Pancreas (tissue), 10 donors: ENCODE measurements at regions not wholly inside any gene's neighbourhood (a gene's known extent, or its start where the extent isn't known, plus 50 kb on each side); places are given as distances from the start of the nearest gene placed in this dataset.
A peak's percentile ranks its signal among the peaks of the same experiment; 100 is the strongest.

Experiments
- ATAC-seq, 4 donors: fragments of 200-7000 bp; cut with Tn5 transposase; one replicate each; pipeline versions ENCODE4 v1.8.0 to v1.9.1; 2020; ENCODE audit warnings: mild to moderate bottlenecking in 4 of 4, moderate library complexity in 4 of 4
- DNase-seq, 6 donors: peaks; one replicate each; pipeline ENCODE4 v3.0.0-alpha.2; 2020
- FAIRE-seq: peaks from 2 replicates; lab custom pipeline; 2012; peaks lifted over from hg19 to GRCh38; lab: Jason Lieb, UNC
- H3K27ac ChIP-seq, 4 donors: fragments of 200-600 bp; sonication (generic); 1 replicate in 3 of 4; 2 replicates in 1 of 4; pipeline versions ENCODE4 v1.5.0 to v1.8.0; 2020
- H3K27me3 ChIP-seq, 4 donors: fragments of 200-600 bp; one replicate each; pipeline ENCODE4 v1.8.0; 2021
- H3K36me3 ChIP-seq, 3 donors: fragments of 200-600 bp; sonication (generic) in 1 of 3; one replicate each; pipeline versions ENCODE4 v1.5.0 to v1.8.0; 2020 to 2021
- H3K4me1 ChIP-seq, 3 donors: fragments of 200-600 bp; one replicate each; pipeline ENCODE4 v1.8.0; 2021
- H3K4me3 ChIP-seq, 4 donors: fragments of 200-600 bp; sonication (generic) in 2 of 4; one replicate each; pipeline versions ENCODE4 v1.5.0 to v1.8.0; 2020 to 2021
- H3K9me3 ChIP-seq, 4 donors: fragments of 200-600 bp; one replicate each; pipeline ENCODE4 v1.8.0; 2021
- CTCF ChIP-seq, 4 donors: fragments of 200-600 bp; sonication (generic) in 3 of 4; IDR thresholded peaks; one replicate each; pipeline versions ENCODE4 v1.5.0 to v1.8.0; 2021; ENCODE audit warnings: antibody characterized with exemption in 4 of 4
- WGBS, 2 donors: extraction: QIAGEN DNeasy Blood & Tissue Kit; methylation state at CpG; one replicate each; pipeline ENCODE4 v1.1.7; 2013; 5-methylcytosine and 5-hydroxymethylcytosine counted together
- intact Hi-C, 3 donors: fragments of 100-400 bp; cut with DNase I; formaldehyde crosslinking; loops; one replicate each; pipeline versions ENCODE4 v1.11.1 to v1.14.2; 2022
- donor health status: healthy with polysubstance abuse.
- donor health status: DM: no; HTN: no; CAD: no; lungs with moderate emphysema.
- donor health status: DM: no; HTN: no; CAD: no.
- donor health status: control.
- donor health status: control.
- donor health status: Bipolar disorder and iron deficiency.
- donor health status: DM: yes; HTN: yes; CAD: no.
- donor health status: DM: no; HTN: no; CAD: no.
- donor health status: DM: no; HTN: no; CAD: no.
- donor health status: DM: yes; HTN: yes; CAD: no.

DNA sequence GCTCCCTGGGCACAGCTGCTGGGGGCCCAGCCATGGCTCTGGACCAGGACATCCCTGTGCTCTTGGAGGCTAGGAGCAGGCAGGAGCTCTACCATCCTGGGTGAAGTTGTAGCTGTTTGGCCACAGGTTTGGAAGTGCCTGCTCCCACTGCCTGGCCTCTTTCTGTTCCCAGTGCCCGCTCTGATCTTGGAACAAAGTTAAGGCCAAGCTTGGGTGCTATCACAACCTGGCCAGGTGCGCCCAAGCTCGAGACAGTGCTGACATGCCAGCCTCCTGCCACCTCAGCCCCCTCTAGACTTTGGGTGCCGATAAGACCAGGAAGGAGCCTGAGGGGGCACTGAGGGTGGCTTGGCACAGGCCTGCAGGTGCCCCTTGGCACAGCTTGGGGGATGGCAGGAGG is 686.1 kb upstream of the AADAT start:
- no peaks in the 10 kb centered on the region for H3K36me3 ChIP-seq
- DNase-seq: peak in 1 of 6 donors; percentile 37
- no peak for FAIRE-seq
- intact Hi-C loops: no loop called here
- no peak overlapping the region for H3K4me3 ChIP-seq
- no peaks in the 10 kb centered on the region for H3K27me3 ChIP-seq
- no peak for ATAC-seq
- no peak overlapping the region for H3K27ac ChIP-seq
- H3K9me3 ChIP-seq: no peaks in the 10 kb centered on the region
- no peaks in the 10 kb centered on the region for H3K4me1 ChIP-seq
- TF ChIP-seq CTCF (IDR thresholded peaks at IDR 0.05): no peak
- WGBS, 2 donors: 81 to 91% methylated on average over 4 of the region's 4 CpGs

GRCh38 chr4:170773709-170774273 is 684.0 kb upstream of the AADAT start:
- no peaks in the 10 kb centered on the region for H3K9me3 ChIP-seq
- WGBS, 2 donors: 33 to 54% methylated on average over 2 of the region's 2 CpGs
- DNase-seq (no peak), FAIRE-seq (no peak), ATAC-seq (no peak)
- H3K36me3 ChIP-seq: no peaks in the 10 kb centered on the region
- no peak for TF ChIP-seq CTCF (IDR thresholded peaks at IDR 0.05)
- intact Hi-C loops: no loop called here
- no peak overlapping the region for H3K27ac ChIP-seq
- H3K4me3 ChIP-seq: no peak overlapping the region
- no peaks in the 10 kb centered on the region for H3K27me3 ChIP-seq
- H3K4me1 ChIP-seq: no peaks in the 10 kb centered on the region

- no peaks in the 10 kb centered on the region for H3K27me3 ChIP-seq
- no peaks in the 10 kb centered on the region for H3K4me1 ChIP-seq
- no peak for ATAC-seq
- H3K9me3 ChIP-seq: no peaks in the 10 kb centered on the region
- WGBS, 2 donors: 53 to 61% methylated on average over 1 of the region's 1 CpG
- H3K4me3 ChIP-seq: no peak overlapping the region
- TF ChIP-seq CTCF (IDR thresholded peaks at IDR 0.05): no peak
- H3K27ac ChIP-seq: no peak overlapping the region
- no peak for FAIRE-seq
- no peaks in the 10 kb centered on the region for H3K36me3 ChIP-seq
- no peak for DNase-seq
- intact Hi-C loops: no loop called here
Measured at GRCh38 chr4:170772429-170772828, 682.7 kb upstream of the AADAT start.

- FAIRE-seq: no peak
- H3K4me1 ChIP-seq: no peaks in the 10 kb centered on the region
- no peak for TF ChIP-seq CTCF (IDR thresholded peaks at IDR 0.05)
Measured at GRCh38 chr4:170770664-170771063, 680.9 kb upstream of the AADAT start.

DNA sequence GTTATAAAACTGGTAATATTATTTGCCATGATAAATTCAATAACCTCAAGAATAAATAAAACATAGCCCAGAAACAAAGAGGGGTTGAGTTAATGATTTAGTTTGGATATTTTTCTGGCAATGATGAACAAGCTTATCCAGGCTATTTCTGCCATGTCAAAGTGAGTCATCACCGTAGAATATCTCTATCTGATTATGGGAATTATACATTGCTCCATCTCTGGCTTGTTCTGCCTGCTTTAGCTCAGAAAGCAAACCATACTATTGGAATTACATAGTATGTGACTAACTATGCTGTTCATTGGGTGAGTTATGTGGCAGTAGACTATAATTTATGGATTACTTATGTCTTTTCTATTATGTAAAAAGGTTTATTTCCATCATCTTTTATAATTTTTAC is 680.1 kb upstream of the AADAT start:
- no peak for DNase-seq
- Histone ChIP-seq H3K36me3 (no peaks in the 10 kb centered on the region), H3K4me1 (no peaks in the 10 kb centered on the region), H3K27me3 (no peaks in the 10 kb centered on the region), H3K4me3 (no peak overlapping the region), H3K27ac (no peak overlapping the region), H3K9me3 (no peaks in the 10 kb centered on the region)
- intact Hi-C loops: no loop called here
- no peak for FAIRE-seq
- 47 to 63% methylated on average over 1 of the region's 1 CpG for WGBS, 2 donors
- no peak for TF ChIP-seq CTCF (IDR thresholded peaks at IDR 0.05)
- no peak for ATAC-seq

More at GRCh38 chr4:170770664-170771063, 680.9 kb upstream of the AADAT start:
- no peaks in the 10 kb centered on the region for H3K27me3 ChIP-seq
- H3K9me3 ChIP-seq: no peaks in the 10 kb centered on the region
- 52 to 65% methylated on average over 2 of the region's 2 CpGs for WGBS, 2 donors
- no peaks in the 10 kb centered on the region for H3K36me3 ChIP-seq
- DNase-seq (no peak), ATAC-seq (no peak)
- H3K4me3 ChIP-seq: no peak overlapping the region
- H3K27ac ChIP-seq: no peak overlapping the region
- intact Hi-C loops: no loop called here
